ENCODE measurements at regions not wholly inside any gene's neighbourhood (a gene's known extent, or its start where the extent isn't known, plus 50 kb on each side); places are given as distances from the start of the nearest gene placed in this dataset.

DNA sequence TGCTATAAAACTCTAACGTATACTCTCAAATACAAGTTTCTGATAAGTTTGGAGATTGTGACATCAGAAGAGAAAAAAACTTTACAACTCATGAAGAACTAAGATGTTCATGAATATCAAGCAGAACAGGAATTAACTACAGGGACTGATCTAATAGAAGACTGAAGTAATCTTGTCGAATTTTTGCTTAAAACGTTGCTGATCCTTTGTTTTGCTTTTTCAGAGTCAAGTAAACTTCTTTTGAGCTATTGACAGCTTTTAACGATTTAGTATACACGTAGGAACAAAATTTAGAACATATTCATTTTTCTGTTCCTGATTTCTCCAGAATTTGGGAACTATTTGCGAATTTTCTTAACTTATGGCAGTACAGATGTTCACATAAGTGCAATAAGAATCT lies 610.2 kb downstream of the SI start:
- TF ChIP-seq, protein P1, sequence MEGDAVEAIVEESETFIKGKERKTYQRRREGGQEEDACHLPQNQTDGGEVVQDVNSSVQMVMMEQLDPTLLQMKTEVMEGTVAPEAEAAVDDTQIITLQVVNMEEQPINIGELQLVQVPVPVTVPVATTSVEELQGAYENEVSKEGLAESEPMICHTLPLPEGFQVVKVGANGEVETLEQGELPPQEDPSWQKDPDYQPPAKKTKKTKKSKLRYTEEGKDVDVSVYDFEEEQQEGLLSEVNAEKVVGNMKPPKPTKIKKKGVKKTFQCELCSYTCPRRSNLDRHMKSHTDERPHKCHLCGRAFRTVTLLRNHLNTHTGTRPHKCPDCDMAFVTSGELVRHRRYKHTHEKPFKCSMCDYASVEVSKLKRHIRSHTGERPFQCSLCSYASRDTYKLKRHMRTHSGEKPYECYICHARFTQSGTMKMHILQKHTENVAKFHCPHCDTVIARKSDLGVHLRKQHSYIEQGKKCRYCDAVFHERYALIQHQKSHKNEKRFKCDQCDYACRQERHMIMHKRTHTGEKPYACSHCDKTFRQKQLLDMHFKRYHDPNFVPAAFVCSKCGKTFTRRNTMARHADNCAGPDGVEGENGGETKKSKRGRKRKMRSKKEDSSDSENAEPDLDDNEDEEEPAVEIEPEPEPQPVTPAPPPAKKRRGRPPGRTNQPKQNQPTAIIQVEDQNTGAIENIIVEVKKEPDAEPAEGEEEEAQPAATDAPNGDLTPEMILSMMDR (IDR thresholded peaks at IDR 0.05 in 4 of 5, conservative IDR thresholded peaks at IDR 0.05 in 1 of 5), result no peak
- no peak for TF ChIP-seq POLR2A (IDR thresholded peaks at IDR 0.05)

Data from gastrocnemius medialis (tissue), 4 donors.